ENCODE measurements at regions not wholly inside any gene's neighbourhood (a gene's known extent, or its start where the extent isn't known, plus 50 kb on each side); places are given as distances from the start of the nearest gene placed in this dataset.

GRCh38 chr6:88535306-88535705 is 369.2 kb upstream of the CNR1 start:
- Histone ChIP-seq H3K27ac (no peak overlapping the region), H3K36me3 (no peaks in the 10 kb centered on the region), H3K9me3 (no peaks in the 10 kb centered on the region), H3K4me1 (no peaks in the 10 kb centered on the region), H3K27me3 (no peaks in the 10 kb centered on the region), H3K4me3 (no peak overlapping the region)
- no peak for DNase-seq
- no peak for TF ChIP-seq POLR2A (IDR thresholded peaks at IDR 0.05)
- TF ChIP-seq CTCF (IDR thresholded peaks at IDR 0.05): no peak

DNA sequence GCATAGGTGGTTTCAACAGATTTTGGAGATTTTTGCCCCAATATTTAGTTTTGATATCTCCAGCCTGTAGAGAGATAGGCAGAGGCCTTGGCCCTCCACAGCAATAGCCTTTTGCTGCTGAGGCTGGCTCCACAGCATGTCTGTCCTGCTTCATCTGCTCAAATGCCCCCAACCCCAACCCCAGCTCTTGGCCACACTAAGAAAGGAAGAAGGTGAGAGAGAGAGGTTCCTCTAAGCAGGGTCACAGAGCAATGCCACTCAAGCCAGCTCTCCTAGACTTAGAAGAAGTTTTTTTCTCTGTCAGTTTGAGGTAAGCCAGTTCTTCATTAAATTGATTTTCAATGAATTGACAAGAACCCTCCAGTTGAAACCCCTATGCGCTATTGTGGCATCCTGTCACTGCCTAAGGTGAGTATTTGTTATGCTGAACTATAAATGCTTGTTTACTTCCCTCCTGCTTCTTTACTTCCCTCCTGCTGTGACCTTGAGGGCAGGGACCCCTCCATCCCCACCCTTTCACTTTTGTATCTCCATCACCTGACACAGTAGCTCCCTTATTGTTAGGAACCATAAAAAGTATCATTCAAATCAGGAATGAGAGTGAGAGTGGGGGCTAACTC is 366.2 kb upstream of the CNR1 start:
- H3K27me3 ChIP-seq: no peaks in the 10 kb centered on the region
- H3K36me3 ChIP-seq: no peaks in the 10 kb centered on the region
- no peaks in the 10 kb centered on the region for H3K4me1 ChIP-seq
- no peak for TF ChIP-seq POLR2A (IDR thresholded peaks at IDR 0.05)
- TF ChIP-seq CTCF (IDR thresholded peaks at IDR 0.05): no peak
- no peaks in the 10 kb centered on the region for H3K9me3 ChIP-seq
- DNase-seq: no peak
- H3K27ac ChIP-seq: no peak overlapping the region
- H3K4me3 ChIP-seq: no peak overlapping the region

GRCh38 chr6:88529726-88530125 is 363.6 kb upstream of the CNR1 start:
- Histone ChIP-seq H3K9me3 (no peaks in the 10 kb centered on the region), H3K27me3 (no peaks in the 10 kb centered on the region), H3K36me3 (no peaks in the 10 kb centered on the region), H3K27ac (no peak overlapping the region), H3K4me1 (no peaks in the 10 kb centered on the region), H3K4me3 (no peak overlapping the region)
- TF ChIP-seq CTCF (IDR thresholded peaks at IDR 0.05): no peak
- TF ChIP-seq POLR2A (IDR thresholded peaks at IDR 0.05): no peak
- DNase-seq: no peak

DNA sequence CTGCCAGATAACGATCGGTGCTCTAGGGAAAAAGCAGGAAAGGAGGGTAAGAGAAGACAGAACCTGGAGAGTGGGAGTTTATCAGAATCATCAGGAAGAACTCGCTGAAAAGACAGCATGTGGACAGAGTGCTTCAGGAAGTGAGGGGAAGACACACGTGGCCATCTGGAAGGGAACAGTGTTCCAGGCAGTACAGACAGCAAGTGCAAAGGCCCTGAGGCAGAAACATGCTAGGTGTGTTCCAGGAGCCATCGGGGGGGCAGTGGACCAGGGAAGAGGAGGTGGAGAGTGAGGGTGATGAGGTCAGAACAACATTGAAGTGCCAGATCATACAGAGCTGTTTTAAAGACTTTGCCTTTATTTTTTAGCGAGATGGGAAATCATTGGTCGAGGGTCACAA is 354.3 kb upstream of the CNR1 start:
- H3K27me3 ChIP-seq: no peaks in the 10 kb centered on the region
- DNase-seq: no peak

GRCh38 chr6:88520017-88520338 is 353.8 kb upstream of the CNR1 start:
- TF ChIP-seq POLR2A (IDR thresholded peaks at IDR 0.05): no peak
- no peaks in the 10 kb centered on the region for H3K36me3 ChIP-seq
- H3K27ac ChIP-seq: no peak overlapping the region
- no peak for DNase-seq
- H3K9me3 ChIP-seq: no peaks in the 10 kb centered on the region
- H3K27me3 ChIP-seq: no peaks in the 10 kb centered on the region
- no peak overlapping the region for H3K4me3 ChIP-seq
- H3K4me1 ChIP-seq: no peaks in the 10 kb centered on the region

More for the DNA sequence above, 354.3 kb upstream of the CNR1 start:
- no peak for TF ChIP-seq CTCF (IDR thresholded peaks at IDR 0.05)
- TF ChIP-seq POLR2A (IDR thresholded peaks at IDR 0.05): no peak
- Histone ChIP-seq H3K9me3 (no peaks in the 10 kb centered on the region), H3K27ac (no peak overlapping the region), H3K4me1 (no peaks in the 10 kb centered on the region), H3K36me3 (no peaks in the 10 kb centered on the region), H3K4me3 (no peak overlapping the region)

- Histone ChIP-seq H3K4me1 (no peaks in the 10 kb centered on the region), H3K4me3 (no peak overlapping the region), H3K9me3 (no peaks in the 10 kb centered on the region), H3K27ac (no peak overlapping the region), H3K27me3 (no peaks in the 10 kb centered on the region), H3K36me3 (no peaks in the 10 kb centered on the region)
- TF ChIP-seq CTCF (IDR thresholded peaks at IDR 0.05): no peak
- TF ChIP-seq POLR2A (IDR thresholded peaks at IDR 0.05): no peak
- DNase-seq: no peak
These were observed 353.3 kb upstream of the CNR1 start for GRCh38 chr6:88519301-88520016.

Data from Peyer's patch (tissue), 4 donors.